H1 (cell line): ENCODE measurements at regions not wholly inside any gene's neighbourhood (a gene's known extent, or its start where the extent isn't known, plus 50 kb on each side); places are given as distances from the start of the nearest gene placed in this dataset.

Experiments
- CHD1 ChIP-seq: IDR thresholded peaks from 2 replicates; pipeline ENCODE4 v1.6.1; 2012; ENCODE audit warnings: low read depth, low read length, improper control_type of control experiment
- FOSL1 ChIP-seq: IDR thresholded peaks from 2 replicates; pipeline ENCODE4 v1.6.1; 2011; ENCODE audit warnings: mild to moderate bottlenecking, low read depth, low read length, moderate library complexity; ENCODE audit not compliant: insufficient read depth
- SRF ChIP-seq: IDR thresholded peaks from 2 replicates; pipeline ENCODE4 v1.6.1; 2011; ENCODE audit warnings: mild to moderate bottlenecking, low read depth, low read length, moderate library complexity
- SUZ12 ChIP-seq: fragments of 200-600 bp; sonication (generic); IDR thresholded peaks from 2 replicates; pipeline ENCODE4 v1.6.1; 2012; ENCODE audit warnings: mild to moderate bottlenecking, inconsistent platforms, low read length, moderate library complexity, mixed read lengths

- no peak for TF ChIP-seq SUZ12
- no peak for TF ChIP-seq FOSL1
- no peak for TF ChIP-seq CHD1
- TF ChIP-seq SRF = no peak
Observed at GRCh38 chr14:75350505-75351060, 72.0 kb downstream of the FOS start (continued).
